GM18505 (cell line): ENCODE measurements at regions not wholly inside any gene's neighbourhood (a gene's known extent, or its start where the extent isn't known, plus 50 kb on each side); places are given as distances from the start of the nearest gene placed in this dataset.

Source experiments
- ATAC-seq: cut with Tn5 transposase; IDR thresholded peaks from one replicate; pipeline ENCODE4 v1.9.1; 2021; ENCODE audit not compliant: unreplicated experiment
- POLR2A ChIP-seq: IDR thresholded peaks from 4 replicates; pipeline ENCODE4 v1.6.1; 2011; ENCODE audit warnings: borderline replicate concordance; ENCODE audit not compliant: insufficient read depth, insufficient read length; ENCODE audit errors: extremely low read depth

DNA sequence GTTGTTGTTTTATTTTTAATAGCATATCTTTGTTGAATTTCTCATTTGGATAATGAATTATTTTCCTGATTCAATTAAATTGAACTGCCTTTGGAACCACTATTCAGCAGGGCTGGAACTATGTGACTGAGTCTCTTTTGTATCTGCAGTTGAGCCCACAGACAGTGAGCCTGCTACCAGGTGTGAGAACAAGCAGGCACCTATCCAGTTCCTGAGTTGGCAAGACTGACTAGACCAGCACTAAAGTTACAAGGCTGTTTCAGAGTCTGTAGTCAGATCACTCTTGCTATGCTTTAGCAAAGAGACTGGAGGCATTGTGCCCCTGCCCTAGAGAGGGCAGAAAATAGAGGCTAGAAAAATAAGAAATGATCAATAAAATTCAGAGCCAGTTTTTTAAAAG is 237.3 kb upstream of the GRID2 start:
- ATAC-seq, result no peak
- TF ChIP-seq POLR2A, result no peak

DNA sequence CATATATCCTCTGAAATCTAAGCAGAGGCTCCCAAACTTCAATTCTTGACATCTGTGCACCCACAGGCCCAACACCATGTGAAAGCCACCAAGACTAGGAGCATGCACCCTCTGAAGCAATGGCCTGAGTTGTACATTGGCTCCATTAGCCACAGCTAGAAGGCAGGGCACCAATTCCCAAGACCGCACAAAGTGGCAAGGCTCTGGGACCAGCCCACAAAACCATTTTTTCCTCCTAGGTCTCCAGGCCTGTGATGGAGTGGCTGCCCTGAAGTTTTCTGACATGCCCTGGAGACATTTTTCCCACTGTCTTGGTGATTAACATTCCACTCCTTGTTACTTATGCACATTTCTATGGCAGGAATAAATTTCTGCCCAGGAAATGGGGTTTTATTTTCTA is 232.2 kb upstream of the GRID2 start:
- TF ChIP-seq POLR2A, result no peak
- ATAC-seq, result no peak

DNA sequence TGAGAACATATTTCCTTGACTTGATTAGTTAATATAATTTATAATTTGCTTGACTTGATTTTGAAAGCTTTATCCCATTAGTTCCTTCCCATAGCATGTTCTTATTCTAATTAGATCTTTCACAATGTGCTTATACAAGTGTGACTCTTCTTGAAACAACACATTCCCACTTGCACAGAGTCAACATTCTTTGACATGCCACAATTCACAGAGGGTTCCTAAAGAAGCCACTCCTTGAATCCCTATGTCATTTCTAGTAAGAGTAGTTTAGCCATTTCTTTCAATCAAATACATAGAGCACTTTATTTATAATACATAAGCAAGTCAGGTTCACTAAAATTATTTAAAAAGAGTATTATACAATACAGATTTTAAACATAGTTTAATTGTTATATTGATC is 228.9 kb upstream of the GRID2 start:
- ATAC-seq, result no peak
- TF ChIP-seq POLR2A, result no peak

DNA sequence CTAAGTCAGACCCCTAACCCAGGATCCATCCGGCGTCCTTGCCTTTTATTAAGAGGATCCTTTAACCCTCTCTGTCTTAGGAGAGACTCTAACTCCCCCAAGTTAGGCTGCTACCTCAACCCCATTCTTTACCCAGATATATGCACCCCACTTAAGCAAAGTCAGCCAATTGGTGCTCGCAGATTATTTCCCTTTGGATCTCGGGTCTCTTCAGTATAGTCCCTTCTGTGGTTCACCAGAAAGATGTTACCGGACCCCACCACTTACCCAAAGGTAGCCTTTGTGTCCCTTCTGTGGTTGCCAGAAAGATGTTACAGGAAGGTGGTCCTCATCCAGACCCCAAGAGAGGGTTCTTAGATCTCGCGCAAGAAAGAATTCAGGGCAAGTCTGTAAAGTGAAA is 212.9 kb upstream of the GRID2 start:
- ATAC-seq, result no peak
- no peak for TF ChIP-seq POLR2A

DNA sequence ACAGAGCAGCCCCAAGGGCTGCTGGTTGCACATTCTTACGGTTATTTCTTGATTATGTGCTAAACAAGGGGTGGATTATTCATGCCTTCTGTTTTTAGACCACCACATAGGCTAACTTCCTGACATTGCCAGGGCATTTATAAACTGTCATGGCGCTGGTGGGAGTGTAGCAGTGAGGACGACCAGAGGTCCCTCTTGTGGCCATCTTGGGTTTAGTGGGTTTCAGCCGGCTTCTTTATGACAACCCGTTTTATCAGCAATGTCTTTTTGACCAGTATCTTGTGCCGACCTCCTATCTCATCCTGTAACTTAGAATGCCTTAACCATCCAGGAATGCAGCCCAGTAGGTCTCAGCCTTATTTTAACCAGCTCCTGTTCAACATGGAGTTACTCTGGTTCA is 212.4 kb upstream of the GRID2 start:
- no peak for TF ChIP-seq POLR2A
- no peak for ATAC-seq

DNA sequence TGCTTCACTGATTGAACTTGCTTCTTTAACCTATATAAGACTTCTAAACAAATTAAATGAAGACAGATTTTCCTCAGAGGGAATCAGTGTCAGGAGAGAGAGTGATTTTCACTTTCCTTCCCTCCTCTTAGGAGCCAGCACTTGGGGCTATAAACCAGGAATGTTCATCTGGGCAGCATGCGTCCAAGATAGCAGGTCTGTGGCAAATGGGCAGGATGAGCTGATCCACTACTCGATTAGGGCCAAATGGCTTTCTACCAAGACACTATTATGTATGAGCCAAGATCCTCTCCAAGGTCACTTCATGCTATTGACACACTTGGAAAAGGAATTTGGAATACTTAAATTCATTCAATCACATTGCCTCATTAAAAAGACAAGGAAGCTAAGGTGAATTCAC is 203.9 kb upstream of the GRID2 start:
- TF ChIP-seq POLR2A, result no peak
- ATAC-seq, result no peak

DNA sequence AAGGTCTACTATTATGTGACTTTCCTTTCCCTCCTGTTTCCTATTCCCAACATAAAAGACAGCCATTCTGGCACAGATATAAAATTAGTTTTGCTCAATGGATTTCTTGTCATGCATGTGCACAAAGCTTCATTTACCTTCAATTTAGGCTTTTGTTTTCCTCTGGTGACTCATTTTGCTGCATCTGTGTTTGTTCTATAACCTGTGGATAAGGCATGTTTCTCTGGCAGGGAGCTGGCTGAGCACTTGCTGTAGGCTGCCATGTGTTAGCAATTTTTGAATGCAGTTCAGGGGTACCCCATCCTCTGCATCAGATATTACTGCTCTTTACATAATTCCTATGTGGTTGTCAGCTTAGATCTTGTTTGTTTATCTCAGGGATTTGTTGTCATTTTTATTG is 202.8 kb upstream of the GRID2 start:
- ATAC-seq, result no peak

DNA sequence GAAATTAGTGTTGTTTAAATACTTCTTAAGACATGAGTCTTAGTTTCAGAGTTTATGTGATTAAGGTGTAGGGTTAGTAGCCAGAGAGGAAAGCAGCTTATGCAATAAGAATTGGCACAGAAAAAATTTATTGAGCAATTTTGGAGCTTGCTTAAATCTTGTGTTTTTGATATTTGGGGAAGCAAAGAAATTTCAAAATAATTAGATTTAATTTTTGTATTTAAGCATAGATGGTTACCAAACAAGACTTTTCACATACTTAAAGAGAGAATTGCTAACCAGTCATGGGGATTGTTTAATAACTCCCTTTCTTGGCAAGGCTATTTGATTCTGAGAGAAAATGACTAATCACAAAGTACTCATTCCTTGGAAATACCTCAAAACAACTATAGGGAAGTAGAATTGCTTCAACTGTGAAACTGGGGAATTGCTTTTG is 202.0 kb upstream of the GRID2 start:
- TF ChIP-seq POLR2A, result no peak

More for the DNA sequence above, 202.8 kb upstream of the GRID2 start:
- TF ChIP-seq POLR2A, result no peak

DNA sequence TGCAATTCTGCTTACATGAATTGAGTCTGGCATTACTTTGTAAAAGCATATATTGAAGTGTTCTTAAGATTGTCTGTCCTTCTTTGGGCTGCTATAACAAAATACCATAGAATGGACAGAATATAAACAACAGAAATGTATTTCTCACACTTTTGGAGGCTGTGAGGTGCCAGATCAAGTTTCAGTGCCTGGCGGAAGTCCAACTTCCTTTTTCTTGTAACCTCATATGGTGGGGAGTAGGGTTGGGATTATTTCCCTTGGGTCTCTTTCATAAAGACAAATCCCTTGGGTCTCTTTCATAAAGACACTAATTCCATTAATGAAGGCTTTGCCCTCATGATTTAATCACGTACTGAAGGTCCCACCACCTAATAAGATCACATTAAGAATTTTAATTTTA is 199.3 kb upstream of the GRID2 start:
- ATAC-seq, result no peak
- no peak for TF ChIP-seq POLR2A

More for the DNA sequence above, 202.0 kb upstream of the GRID2 start:
- no peak for ATAC-seq

DNA sequence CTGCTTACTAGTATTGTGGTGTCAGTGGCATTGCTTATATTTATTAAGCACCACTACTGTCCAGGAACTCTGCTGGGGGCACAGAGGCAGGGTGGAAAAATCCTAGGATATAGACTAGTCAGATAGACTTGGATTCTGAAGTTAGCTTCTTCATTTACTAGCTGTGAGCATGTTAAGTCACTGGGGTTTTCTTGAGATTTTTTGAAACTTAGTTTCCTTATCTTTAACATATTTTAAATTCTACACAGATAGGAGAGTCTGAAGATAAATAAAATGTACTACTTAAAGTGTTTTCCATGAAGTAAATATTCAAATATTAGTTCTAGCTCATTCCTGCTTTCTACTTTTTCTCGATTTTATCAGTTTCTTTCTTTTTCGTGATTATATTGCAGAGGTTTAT is 196.9 kb upstream of the GRID2 start:
- no peak for TF ChIP-seq POLR2A
- ATAC-seq, result no peak

DNA sequence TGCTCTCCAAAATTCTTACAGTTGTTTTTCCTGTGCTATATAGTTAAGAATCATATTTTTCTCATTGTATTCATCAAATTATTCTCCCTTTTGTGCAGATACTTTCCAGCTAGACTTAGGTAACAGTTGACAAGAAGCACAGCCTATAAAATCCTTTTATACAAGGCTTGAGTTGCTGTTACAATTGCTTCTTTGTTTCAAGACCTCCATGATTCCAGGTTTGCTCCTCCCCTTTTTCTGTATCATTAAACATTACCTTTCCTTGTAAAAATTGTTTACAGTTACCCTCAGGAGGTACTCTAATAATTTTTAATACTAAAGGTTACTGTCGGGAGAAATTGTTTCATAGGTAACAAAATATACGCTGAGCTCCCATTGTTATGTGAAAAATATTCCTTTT is 192.3 kb upstream of the GRID2 start:
- no peak for ATAC-seq
- no peak for TF ChIP-seq POLR2A

DNA sequence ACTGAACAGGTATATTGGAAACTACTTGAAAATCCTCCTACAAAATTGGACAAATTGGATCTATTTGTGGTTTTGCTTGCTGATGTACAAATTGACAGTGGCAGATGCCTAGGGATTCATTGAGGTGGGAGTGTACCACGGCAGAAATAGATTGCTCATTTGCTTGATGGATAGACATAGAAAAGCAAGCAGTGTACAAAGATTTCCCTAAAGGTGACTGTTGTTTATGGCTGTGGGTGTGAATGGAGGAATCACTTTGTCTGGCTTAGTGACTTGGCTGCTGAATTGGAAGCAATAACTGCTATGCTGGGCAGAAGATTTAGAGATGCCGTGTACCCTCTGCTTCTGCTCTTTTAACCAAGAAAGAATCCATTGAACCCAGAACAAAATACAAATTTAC is 191.0 kb upstream of the GRID2 start:
- no peak for TF ChIP-seq POLR2A
- ATAC-seq, result no peak

DNA sequence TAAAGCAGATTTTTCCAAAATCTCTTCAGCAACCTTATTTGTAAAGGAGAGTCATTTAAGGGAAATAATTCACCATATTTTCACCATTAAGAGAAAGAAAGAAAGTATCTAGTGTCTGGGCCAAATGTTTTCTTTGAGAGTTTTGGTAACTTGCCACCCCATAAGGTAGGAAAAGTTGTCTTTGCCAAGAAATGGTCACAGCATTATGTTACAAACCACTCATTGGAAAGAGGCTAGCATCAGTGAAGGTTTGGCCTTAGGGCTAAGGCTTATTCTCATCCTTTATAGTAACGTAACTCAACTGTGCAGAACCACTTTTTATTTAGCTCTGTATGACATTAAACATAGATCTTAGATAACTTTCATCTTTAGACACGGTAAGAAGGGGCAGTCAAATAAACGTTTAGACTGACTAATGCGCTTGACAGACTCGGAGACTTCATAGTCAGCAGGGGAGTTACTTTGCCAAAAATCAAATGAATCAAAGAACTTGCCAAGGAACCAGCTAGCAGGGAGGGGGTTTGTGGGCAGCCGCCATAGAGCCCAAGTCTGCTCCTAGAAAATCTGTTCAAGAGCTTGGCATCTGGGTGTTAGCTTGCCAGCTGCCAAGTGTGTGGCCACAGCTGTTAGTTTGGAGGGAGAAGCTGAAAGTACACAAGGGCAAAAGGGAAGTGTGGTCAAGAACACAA is 182.8 kb upstream of the GRID2 start:
- TF ChIP-seq POLR2A, result no peak
- ATAC-seq, result no peak

DNA sequence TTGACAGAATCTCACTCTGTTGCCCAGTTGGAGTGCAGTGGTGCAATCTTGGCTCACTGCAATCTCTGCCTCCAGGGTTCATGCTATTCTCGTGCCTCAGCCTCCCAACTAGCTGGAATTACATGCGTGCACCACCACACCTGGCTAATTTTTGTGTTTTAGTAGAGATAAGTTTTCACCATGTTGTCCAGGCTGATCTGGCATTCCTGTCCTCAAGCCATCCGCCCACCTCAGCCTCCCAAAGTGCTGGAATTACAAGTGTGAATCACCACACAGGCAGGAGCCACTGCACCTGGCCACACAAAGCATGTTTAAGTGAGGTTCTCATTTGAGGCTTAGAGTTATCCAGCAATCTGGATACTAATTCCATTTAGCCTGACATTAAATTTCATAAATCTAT is 180.9 kb upstream of the GRID2 start:
- TF ChIP-seq POLR2A, result no peak
- ATAC-seq, result no peak

DNA sequence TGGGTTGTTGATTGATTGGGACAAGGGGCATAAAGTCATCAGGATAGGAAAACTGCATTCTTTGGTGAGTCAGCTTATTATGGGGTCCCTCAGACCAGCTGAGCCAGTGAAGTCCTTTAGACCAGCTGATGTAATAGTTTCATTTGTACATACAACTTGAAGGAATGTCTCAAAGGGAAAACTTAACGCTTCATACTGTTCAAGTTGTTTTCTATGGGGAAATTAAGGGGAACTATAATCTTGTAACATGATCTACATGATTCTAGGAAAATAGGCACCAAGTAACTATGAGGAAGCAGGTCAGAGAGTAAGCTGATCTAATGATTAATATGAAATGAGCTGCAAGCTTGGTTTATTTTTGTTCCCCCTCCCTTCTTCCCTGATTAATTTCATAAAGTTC is 175.1 kb upstream of the GRID2 start:
- no peak for TF ChIP-seq POLR2A
- no peak for ATAC-seq
